ENCODE measurements at regions not wholly inside any gene's neighbourhood (a gene's known extent, or its start where the extent isn't known, plus 50 kb on each side); places are given as distances from the start of the nearest gene placed in this dataset.

- 82 to 87% (median 83%) methylated on average over 2 of the region's 2 CpGs for WGBS, 4 donors
- peaks cover 0 to 7% (median 0%) of the 10 kb centered on the region in 12 donors for H3K9me3 ChIP-seq
- intact Hi-C loops (cut with DNase I) = loop anchor here in 1 of 10 donors (10.0 kb wide), 1 partner anchor 55 kb away; no protein-coding TSS in a partner anchor
- H3K36me3 ChIP-seq = no peaks in the 10 kb centered on the region
- TF ChIP-seq POLR2A (IDR thresholded peaks at IDR 0.05) (no peak), CTCF (IDR thresholded peaks at IDR 0.05) (no peak)
- ATAC-seq = no peak
- no peak overlapping the region for H3K4me3 ChIP-seq
- no peak overlapping the region for H3K27ac ChIP-seq
- no peaks in the 10 kb centered on the region for H3K4me1 ChIP-seq
- H3K27me3 ChIP-seq = no peaks in the 10 kb centered on the region
- DNase-seq = no peak
Observed at GRCh38 chr4:96809563-96809962, 969.7 kb downstream of the PDHA2 start.

GRCh38 chr4:96827086-96827485 is 987.2 kb downstream of the PDHA2 start:
- no peak overlapping the region for H3K27ac ChIP-seq
- intact Hi-C loops (cut with DNase I) = no loop called here
- no peaks in the 10 kb centered on the region for H3K4me1 ChIP-seq
- no peaks in the 10 kb centered on the region for H3K36me3 ChIP-seq
- no peak for TF ChIP-seq CTCF (IDR thresholded peaks at IDR 0.05)
- no peak for TF ChIP-seq POLR2A (IDR thresholded peaks at IDR 0.05)
- no peaks in the 10 kb centered on the region for H3K27me3 ChIP-seq
- 61 to 71% (median 64%) methylated on average over 4 of the region's 4 CpGs for WGBS, 4 donors
- H3K9me3 ChIP-seq = no peaks in the 10 kb centered on the region
- no peak overlapping the region for H3K4me3 ChIP-seq
- ATAC-seq (no peak), DNase-seq (no peak)

GRCh38 chr4:96833831-96834230 is 993.9 kb downstream of the PDHA2 start:
- Histone ChIP-seq H3K27me3 (no peaks in the 10 kb centered on the region), H3K9me3 (no peaks in the 10 kb centered on the region), H3K4me3 (no peak overlapping the region), H3K27ac (no peak overlapping the region), H3K36me3 (no peaks in the 10 kb centered on the region), H3K4me1 (no peaks in the 10 kb centered on the region)
- intact Hi-C loops (cut with DNase I) = no loop called here
- TF ChIP-seq CTCF (IDR thresholded peaks at IDR 0.05) = no peak
- TF ChIP-seq POLR2A (IDR thresholded peaks at IDR 0.05) = no peak
- 65 to 68% (median 66%) methylated on average over 2 of the region's 2 CpGs for WGBS, 4 donors
- DNase-seq = no peak
- no peak for ATAC-seq

GRCh38 chr4:96835991-96836390 is 996.1 kb downstream of the PDHA2 start:
- no peak for DNase-seq
- TF ChIP-seq CTCF (IDR thresholded peaks at IDR 0.05) = no peak
- no peak for TF ChIP-seq POLR2A (IDR thresholded peaks at IDR 0.05)
- no peak overlapping the region for H3K4me3 ChIP-seq
- H3K4me1 ChIP-seq = no peaks in the 10 kb centered on the region
- H3K27me3 ChIP-seq = no peaks in the 10 kb centered on the region
- no peaks in the 10 kb centered on the region for H3K9me3 ChIP-seq
- intact Hi-C loops (cut with DNase I) = no loop called here
- H3K36me3 ChIP-seq = no peaks in the 10 kb centered on the region
- no peak for ATAC-seq
- H3K27ac ChIP-seq = no peak overlapping the region
- WGBS, 4 donors = 43 to 56% (median 51%) methylated on average over 3 of the region's 3 CpGs
